CD4-positive, alpha-beta T cell treated with Interleukin-6 at 100 ng/mL for 8 hours (primary cell): ENCODE measurements at regions not wholly inside any gene's neighbourhood (a gene's known extent, or its start where the extent isn't known, plus 50 kb on each side); places are given as distances from the start of the nearest gene placed in this dataset.
"Not testable (repeated sequence)": the region's sequence is repeated elsewhere in the genome, so short reads cannot be mapped to it uniquely, and the experiment has no call there.

Source experiments
- DNase-seq: peaks from one replicate; pipeline ENCODE4 v3.0.0-alpha.2; 2020; ENCODE audit warnings: mixed read lengths, low spot score

DNA sequence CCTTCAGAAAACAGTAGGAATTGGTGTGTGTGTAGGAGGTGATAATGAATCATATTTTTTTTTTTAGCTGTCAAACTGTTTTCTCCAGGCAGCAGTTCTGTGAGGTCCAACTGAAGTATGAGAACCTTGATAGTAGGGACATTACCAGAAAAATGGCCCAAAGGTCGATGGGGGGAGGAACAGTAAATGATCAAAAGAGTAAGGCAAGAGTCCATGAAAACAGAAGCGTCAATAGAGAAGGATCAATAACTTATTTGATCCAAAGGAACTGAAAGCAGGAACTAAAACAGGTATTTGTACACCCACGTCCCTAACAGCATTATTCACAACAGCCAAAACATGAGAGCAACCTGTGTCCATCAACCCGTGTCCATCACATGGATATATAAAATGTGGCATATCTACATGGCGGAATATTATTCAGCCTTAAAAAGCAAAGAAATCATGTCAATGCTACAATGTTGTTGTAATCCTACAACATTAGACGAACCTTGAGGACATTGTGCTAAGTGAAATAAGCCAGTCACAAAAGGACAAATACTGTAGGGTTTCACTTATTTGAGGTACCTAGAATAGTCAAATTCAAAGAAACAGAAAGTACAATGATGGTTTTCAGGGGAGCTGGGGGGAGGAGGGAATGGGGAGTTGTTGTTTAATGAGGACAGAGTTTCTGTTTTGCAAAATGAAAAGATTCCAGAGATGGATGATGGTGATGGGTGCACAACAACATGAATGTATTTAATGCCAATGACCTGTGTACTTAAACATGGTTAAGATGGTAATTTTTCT is 214.0 kb upstream of the KLF14 start:
- peak; percentile 37 for DNase-seq

DNA sequence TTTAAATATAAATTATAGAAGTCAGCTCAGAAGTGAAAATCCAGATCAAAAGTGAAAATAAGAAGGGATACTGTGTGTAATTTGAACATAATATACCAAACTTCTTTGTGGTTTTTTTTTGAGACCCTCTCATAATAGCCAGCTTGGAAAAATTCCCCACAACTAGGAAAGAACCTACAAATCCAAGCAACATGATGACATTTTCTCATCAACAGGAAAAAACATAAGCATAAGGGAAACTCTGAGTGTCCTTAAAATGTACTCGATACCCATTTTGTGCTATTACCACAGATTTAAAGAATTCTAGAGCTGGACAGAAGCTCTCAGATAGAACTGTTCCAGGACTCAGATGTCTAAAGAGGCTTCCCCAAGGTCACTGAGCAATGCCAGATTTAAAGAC is 214.8 kb upstream of the KLF14 start:
- no peak for DNase-seq

DNA sequence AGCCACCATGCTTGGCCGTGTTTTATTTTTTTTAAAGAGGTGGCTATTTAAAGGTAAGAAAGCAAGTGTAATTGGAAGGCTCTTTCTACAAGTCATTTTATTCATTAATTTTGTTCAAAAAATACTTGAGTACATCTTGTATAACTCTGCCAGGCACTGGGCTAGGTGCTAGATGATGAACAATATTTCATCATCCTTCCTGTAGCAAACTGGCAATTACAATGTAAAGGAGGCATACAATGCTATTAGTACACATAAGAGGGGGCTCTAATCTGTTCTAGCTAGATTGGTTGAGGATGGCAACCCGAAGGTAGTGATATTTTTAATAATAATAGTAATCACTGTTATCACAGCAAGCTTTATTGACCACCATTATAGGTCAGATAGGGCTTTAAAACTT is 215.5 kb upstream of the KLF14 start:
- DNase-seq, result no peak

GRCh38 chr7:130950054-130950453 is 216.0 kb upstream of the KLF14 start:
- no peak for DNase-seq

DNA sequence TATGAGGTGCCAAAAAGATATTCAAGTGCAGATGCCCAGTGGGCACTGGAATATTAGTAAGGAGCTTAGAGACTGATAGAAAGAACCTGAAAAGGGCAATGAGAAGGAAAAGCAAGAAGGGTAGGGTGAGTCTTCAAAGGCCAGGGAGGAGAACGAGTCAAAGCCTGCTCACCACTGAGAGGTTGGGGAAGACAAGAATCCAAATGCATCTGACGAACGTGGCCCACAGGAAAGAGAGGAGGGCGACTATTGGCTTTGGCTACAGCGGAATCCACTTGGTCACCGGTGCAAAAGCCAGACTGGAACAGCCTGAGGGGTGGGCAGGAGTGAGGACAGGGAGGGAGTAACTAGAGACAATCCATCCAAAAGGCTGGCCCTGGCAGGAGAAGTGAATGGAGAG is 216.7 kb upstream of the KLF14 start:
- DNase-seq, result no peak

DNA sequence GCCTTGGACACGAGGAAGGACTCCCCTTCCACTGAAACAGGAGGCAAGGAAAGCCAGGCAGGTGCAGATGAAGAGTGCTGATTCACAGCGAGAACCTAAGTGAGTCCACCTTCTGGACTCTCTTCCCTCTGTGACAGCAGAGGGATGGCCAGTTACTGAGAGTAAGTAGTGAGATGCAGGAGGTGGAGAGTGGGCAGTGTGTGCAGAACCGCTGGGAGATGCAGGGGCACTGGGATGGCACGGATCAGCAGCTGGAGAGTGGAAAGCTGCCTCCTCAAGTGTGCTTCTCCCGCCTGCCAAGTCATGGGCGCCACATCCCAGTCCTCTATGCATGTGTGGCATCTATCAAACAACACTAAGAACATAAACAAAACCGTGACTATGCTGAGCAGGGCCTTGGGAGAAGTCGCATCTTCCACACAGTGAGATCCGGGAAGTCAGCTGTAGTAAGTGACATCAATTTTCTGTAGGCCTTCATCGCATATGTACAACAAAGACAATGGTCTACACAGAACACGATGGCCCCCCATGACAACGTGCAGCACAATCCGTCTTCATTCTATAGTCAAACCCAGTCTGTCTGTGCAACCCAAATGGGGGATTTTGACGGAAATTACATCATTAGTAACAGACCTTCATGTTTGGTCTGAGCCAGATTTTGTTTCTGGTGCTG is 217.4 kb upstream of the KLF14 start:
- DNase-seq, result peak; percentile 31

- DNase-seq, result no peak
These were observed 218.2 kb upstream of the KLF14 start for GRCh38 chr7:130951976-130952876.

DNA sequence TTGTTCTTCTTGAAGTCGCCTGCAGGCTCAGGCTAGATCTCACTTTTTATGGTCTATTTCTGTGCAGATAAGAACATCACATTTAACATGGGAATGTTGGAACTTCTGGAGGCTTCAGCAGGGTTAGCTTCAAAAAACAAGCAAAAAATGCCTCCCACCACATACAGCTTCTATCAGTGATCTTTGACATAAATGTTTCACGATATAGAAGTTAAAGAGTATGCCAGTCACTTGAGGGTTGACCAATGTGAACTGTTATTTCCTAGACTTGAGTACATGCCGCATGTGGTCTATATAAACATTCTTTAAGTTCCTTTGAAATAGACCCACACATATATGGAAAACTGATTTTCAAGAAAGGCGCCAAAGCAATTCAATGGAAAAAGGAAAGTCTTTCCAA is 219.2 kb upstream of the KLF14 start:
- DNase-seq, result no peak

- no peak for DNase-seq
These were observed 221.0 kb upstream of the KLF14 start for GRCh38 chr7:130954918-130955564.

DNA sequence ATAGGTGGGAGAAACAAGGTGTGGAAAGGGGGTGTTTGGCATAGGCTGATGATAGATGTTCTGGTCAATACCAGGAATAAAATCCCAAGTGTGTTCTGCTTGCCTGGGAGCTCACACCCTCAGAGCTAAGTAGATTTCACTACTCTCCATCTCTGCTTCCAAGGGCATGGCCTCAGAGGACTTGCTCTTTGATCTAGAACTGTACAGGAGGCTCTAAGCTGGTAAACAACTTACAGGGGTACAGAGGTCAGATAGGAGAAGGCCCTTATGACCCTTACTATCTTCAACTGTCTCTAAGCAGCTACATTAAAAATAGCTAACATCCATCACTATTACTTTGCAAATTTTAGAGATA is 221.5 kb upstream of the KLF14 start:
- DNase-seq, result no peak

DNA sequence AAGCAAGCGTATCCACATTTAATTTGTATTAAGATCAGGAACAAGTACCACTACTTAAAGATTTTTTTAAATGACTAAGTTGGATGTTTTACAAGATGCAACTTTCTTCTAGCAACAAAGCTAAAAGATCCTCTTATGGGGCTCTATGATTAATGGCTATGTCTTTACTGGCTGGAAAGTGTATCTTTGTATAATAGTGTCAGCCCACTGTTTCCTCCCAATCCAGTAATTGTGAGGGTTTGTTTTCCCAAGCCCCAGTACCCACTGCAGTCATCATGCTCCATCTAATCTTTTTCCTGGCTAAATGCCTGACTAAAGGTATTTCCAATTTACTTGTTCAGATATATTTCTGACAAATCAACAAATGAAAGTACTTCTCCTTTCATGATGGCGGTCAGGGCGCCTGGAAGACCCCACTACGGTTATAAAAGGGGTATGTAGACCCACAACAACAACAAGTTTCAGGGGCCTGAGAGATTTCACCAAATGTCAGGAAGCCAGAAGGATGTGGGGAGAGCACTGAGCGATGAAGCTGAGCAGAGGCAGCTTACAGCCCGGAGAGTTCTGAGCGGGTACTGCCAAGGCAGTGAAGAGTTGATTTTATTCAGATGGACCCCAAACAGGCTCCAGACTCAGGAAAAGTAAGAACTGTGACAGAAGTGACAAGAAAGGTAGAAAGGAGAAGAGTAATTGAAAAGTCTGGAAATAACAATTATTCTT is 222.6 kb upstream of the KLF14 start:
- DNase-seq, result no peak

GRCh38 chr7:130957137-130957513 is 223.1 kb upstream of the KLF14 start:
- DNase-seq, result peak; percentile 45

DNA sequence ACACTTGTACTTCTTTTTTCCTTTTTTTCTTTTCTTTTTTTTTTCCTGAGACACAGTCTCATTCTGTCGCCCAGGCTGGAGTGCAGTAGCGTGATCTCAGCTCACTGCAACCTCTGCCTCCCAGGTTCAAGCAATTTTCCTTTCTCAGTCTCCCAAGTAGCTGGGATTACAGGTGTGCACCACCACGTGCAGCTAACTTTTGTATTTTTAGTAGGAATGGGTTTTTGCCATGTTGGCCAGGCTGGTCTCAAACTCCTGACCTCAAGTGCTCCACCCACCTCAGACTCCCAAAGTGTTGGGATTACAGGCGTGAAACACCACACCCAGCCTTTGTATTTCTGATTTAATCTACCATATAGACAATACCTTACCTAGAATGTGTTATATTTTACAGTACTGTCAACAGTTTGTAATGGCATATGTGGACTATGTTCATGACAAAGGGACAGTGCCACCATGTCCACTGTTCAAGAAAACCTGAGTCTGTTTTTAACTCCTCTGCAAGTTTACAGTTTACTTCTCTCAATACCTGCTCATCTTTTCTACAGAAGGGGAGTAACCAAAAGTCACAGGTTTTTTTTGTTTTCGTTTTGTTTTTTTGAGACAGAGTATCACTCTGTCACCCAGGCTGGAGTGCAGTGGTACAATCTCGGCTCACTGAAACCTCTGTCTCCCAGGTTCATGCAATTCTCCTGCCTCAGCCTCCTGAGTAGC is 223.9 kb upstream of the KLF14 start:
- DNase-seq, result not testable (repeated sequence)

DNA sequence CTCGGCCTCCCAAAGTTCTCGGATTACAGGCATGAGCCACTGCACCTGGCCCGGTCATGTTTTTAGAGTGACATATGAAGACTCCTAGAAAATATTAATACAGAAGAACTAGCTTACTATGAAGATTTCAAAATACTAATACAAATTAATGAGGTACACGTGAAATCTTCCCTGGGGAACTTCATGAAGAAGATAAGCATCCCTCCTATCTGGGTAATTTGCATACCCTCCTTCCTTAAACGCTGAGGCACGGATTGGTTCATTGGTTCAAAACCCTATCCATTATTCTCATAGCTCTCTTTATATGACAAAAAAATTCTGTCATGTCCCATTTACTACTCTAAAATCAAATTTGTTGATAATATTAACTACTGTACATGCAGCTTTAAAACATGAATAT is 224.8 kb upstream of the KLF14 start:
- no peak for DNase-seq

DNA sequence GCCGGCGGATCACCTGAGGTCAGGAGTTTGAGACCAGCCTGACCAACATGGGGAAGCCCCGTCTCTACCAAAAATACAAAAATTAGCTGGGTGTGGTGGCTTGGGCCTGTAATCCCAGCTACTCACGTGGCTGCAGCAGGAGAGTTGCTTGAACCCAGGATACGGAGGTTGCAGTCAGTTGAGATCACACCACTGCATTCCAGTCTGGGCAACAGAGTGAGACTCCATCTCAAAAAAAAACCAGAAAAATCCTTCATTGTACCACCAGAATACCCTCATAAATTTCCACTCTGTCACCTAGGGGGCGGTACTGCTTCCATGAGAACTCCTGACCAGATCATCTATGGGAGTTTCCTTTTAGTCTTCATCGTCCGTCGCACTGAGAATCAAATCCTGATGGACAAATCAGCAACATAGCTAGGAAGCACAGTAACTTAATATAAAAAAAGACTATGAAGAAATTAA is 225.8 kb upstream of the KLF14 start:
- DNase-seq, result no peak

DNA sequence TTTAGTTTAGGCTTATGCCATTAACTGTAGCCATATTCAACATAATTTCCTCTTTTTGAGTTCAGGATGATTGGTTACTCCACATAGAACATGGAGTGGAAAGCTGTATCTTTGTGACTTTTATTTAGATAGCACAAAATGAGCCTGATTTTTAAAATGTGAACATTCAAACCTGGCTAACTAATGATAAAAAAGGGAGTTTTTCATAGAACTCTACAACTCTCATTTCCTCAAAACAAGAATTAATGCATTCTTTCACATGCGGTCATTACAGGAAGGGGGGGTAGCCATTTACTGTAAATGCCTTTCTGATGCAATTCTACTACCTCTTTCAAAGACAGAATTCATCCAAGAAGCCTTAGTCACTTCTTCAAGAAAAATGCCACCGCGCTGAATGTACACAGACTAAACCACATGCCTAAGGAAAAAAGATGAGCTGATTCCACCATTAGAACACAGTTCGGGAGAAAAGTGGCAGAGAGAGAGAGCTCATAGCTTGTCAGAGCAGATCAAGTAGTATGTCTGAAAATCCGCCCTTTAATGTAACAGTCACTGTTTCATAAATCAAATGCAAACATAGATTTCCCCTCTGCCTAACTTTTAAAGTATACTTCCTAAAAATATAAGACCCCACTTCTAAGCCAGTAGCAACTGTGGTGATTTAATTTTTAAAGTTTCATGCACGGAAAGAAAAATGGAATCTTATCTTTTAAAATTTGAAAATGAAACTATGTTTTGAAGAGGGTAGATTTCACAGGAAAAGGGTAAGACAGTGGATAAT is 226.4 kb upstream of the KLF14 start:
- peak; percentile 71 for DNase-seq

DNA sequence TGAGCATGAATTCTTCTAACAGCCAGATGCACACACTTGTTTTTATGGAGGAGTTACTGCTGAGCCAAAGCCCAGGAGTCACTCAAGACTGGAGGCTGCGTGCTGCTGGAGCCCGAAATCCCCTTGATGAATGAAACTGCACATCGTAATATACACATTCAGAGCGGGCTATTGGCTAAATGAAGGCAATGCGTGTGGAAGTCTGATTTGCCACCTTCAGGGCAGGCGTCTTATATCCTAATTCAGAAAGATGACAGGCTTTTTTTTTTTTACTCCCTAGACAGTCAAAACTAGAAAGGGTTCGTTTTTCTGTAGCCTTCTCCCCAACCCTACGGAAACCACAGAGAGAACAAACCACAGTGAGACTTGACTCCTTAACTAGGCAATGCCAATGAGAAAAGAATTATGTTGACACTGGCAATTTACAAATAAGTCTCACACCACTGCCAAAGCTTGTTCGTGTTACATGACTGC is 227.2 kb upstream of the KLF14 start:
- peak; percentile 82 for DNase-seq

- no peak for DNase-seq
These were observed 228.1 kb upstream of the KLF14 start for GRCh38 chr7:130962109-130962508.

- no peak for DNase-seq
These were observed 229.3 kb upstream of the KLF14 start for GRCh38 chr7:130963339-130963738.

- DNase-seq, result no peak
These were observed 231.5 kb upstream of the KLF14 start for GRCh38 chr7:130965515-130965914.
